ENCODE measurements at regions not wholly inside any gene's neighbourhood (a gene's known extent, or its start where the extent isn't known, plus 50 kb on each side); places are given as distances from the start of the nearest gene placed in this dataset.
A peak's percentile ranks its signal among the peaks of the same experiment; 100 is the strongest.

DNA sequence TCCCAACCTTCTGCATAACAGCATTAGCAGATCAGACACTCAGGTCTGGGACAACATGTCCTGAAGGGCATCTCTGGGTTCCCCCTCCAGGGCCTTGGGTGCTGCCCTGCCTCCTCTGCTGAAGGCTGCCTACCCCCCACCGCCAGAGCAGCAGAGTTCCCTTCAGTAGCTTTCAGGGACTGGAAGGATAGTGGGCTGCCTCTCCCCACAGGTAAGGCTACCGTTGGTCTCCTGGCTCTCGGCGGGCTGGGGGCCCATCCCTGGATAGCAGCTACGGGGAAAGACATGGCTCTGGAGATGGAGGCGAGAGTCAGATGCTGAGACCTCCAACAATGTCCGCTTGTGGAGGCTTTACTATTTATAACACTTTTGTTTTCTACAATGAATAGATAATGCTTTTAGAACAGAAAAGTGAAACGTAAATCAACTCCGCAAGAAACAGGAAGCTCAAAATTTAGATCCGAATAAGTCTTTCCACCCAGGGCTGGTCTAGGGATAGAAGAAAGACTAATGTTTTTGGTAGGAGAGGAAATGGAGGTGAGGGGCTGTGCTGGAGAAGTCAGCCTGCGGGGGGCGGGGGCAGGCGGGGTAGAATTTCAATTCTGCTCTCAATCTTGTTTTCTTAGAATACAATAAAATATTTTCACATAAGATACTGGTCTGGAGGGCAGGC is 58.4 kb downstream of the ARL4C start:
- no peaks in the 10 kb centered on the region for H3K9me3 ChIP-seq (ENCODE audit: control insufficient read depth in 2 of 2, insufficient read depth in 1 of 2, low read depth in 1 of 2, low read length in 1 of 2)
- no peak overlapping the region for H3K4me3 ChIP-seq (ENCODE audit: low read depth in 1 of 2, low read length in 2 of 2)
- H3K4me1 ChIP-seq (ENCODE audit: control insufficient read depth in 2 of 2, insufficient read depth in 2 of 2, low read length in 1 of 2), result peaks cover 0 to 11% of the 10 kb centered on the region in 2 donors
- no peak overlapping the region for H3K27ac ChIP-seq (ENCODE audit: low read depth in 2 of 2, low read length in 1 of 2)
- H3K27me3 ChIP-seq (ENCODE audit: control insufficient read depth in 1 of 2, insufficient read depth in 2 of 2, low read length in 2 of 2), result no peaks in the 10 kb centered on the region
- WGBS, 2 donors, result 62% methylated on average over 13 of the region's 13 CpGs
- H3K36me3 ChIP-seq (ENCODE audit: control insufficient read depth in 2 of 2, insufficient read depth in 2 of 2, low read length in 1 of 2), result no peaks in the 10 kb centered on the region

DNA sequence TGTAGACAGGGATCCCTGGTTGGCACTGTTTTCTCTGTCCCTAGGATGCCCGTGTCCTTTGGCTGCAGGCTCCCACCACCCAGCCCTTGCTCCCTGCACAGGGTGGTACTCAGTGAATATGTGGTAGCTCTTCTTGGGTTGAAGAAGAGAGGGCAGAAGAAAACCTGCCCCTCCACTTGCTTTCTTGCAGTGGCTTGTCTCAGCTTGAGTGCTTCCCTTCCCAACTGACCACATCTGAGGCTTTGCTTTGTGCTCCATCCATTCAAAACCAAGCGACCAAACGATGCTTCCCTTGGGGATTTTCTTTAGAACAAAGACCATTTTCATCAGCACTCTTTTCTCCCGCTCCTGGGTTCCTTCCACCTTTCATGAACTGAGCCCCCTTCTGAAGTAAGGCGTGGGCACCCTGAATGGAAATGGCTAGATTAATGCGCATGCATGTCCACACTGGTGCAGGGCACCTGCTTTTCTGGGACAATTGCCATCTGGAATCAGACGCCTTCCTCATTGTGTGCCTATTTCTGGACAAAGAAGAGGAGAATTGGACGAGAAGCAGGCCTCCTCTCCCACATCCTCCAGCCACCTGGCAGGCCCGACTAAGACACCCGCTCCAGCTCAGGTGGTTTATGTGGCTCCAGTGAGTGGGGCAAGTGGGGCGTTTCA is 59.1 kb downstream of the ARL4C start:
- Histone ChIP-seq H3K36me3 (ENCODE audit: control insufficient read depth in 2 of 2, insufficient read depth in 2 of 2, low read length in 1 of 2) (no peaks in the 10 kb centered on the region), H3K27ac (ENCODE audit: low read depth in 2 of 2, low read length in 1 of 2) (no peak overlapping the region), H3K4me3 (ENCODE audit: low read depth in 1 of 2, low read length in 2 of 2) (no peak overlapping the region), H3K27me3 (ENCODE audit: control insufficient read depth in 1 of 2, insufficient read depth in 2 of 2, low read length in 2 of 2) (no peaks in the 10 kb centered on the region), H3K9me3 (ENCODE audit: control insufficient read depth in 2 of 2, insufficient read depth in 1 of 2, low read depth in 1 of 2, low read length in 1 of 2) (no peaks in the 10 kb centered on the region), H3K4me1 (ENCODE audit: control insufficient read depth in 2 of 2, insufficient read depth in 2 of 2, low read length in 1 of 2) (peaks cover 0 to 11% of the 10 kb centered on the region in 2 donors)
- WGBS, 2 donors, result 43 to 62% methylated on average over 11 of the region's 11 CpGs

DNA sequence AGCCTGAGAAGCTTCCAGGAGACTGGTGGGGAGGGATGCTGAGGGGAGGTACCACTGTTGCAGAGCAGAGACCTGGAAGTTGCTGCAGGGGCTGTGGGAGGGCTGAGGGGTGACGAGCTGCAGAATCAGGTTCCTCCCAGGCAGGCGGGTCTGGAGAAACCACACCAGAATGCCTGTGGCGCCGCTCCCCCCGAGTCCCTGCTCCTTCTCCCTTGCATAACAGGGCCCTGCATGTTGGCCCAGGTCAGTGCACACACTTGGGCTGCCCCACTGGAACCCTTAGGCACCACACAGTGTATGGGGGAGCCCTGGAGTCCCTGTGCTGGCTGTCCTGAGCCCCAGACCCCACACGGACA is 60.4 kb downstream of the ARL4C start:
- Histone ChIP-seq H3K36me3 (ENCODE audit: control insufficient read depth in 2 of 2, insufficient read depth in 2 of 2, low read length in 1 of 2) (no peaks in the 10 kb centered on the region), H3K4me3 (ENCODE audit: low read depth in 1 of 2, low read length in 2 of 2) (no peak overlapping the region), H3K27me3 (ENCODE audit: control insufficient read depth in 1 of 2, insufficient read depth in 2 of 2, low read length in 2 of 2) (no peaks in the 10 kb centered on the region), H3K27ac (ENCODE audit: low read depth in 2 of 2, low read length in 1 of 2) (no peak overlapping the region), H3K4me1 (ENCODE audit: control insufficient read depth in 2 of 2, insufficient read depth in 2 of 2, low read length in 1 of 2) (peaks cover 0 to 11% of the 10 kb centered on the region in 2 donors), H3K9me3 (ENCODE audit: control insufficient read depth in 2 of 2, insufficient read depth in 1 of 2, low read depth in 1 of 2, low read length in 1 of 2) (no peaks in the 10 kb centered on the region)
- 87 to 92% methylated on average over 6 of the region's 6 CpGs for WGBS, 2 donors

DNA sequence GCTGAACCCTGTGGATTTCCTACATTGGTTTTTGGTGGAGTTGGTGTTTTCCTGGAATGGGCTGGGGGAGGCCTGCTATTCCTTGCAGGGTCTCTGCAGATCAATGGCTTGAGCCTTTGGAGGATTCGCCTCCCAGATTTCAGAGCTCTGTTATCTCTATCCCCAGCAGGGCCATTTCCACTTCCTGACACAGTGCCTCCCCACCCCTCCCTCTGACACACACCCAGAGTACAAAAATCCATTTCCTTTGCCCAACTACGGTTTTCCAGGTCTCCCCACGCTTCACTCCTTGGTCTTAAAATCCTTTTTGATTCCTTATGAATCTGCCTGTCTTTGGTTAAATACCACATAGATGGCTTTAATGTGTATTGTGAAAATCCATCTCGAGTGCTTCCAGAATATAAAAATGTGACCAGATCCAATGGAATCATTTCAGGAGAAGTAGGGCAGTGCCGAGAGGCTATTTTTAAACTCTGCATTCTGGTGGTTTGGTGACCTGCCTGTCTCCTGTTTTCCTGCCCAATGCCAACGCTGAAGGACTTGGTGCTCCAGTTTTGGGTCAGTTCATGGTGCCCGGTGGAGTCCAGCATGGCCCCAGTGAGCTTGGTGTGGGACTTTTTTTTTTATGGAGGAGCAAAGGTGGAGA is 60.9 kb downstream of the ARL4C start:
- Histone ChIP-seq H3K4me3 (ENCODE audit: low read depth in 1 of 2, low read length in 2 of 2) (no peak overlapping the region), H3K4me1 (ENCODE audit: control insufficient read depth in 2 of 2, insufficient read depth in 2 of 2, low read length in 1 of 2) (peaks cover 0 to 11% of the 10 kb centered on the region in 2 donors), H3K9me3 (ENCODE audit: control insufficient read depth in 2 of 2, insufficient read depth in 1 of 2, low read depth in 1 of 2, low read length in 1 of 2) (no peaks in the 10 kb centered on the region), H3K27ac (ENCODE audit: low read depth in 2 of 2, low read length in 1 of 2) (peak overlapping the region in 1 of 2 donors; percentile 36), H3K27me3 (ENCODE audit: control insufficient read depth in 1 of 2, insufficient read depth in 2 of 2, low read length in 2 of 2) (no peaks in the 10 kb centered on the region), H3K36me3 (ENCODE audit: control insufficient read depth in 2 of 2, insufficient read depth in 2 of 2, low read length in 1 of 2) (no peaks in the 10 kb centered on the region)
- WGBS, 2 donors, result 62 to 72% methylated on average over 7 of the region's 7 CpGs

DNA sequence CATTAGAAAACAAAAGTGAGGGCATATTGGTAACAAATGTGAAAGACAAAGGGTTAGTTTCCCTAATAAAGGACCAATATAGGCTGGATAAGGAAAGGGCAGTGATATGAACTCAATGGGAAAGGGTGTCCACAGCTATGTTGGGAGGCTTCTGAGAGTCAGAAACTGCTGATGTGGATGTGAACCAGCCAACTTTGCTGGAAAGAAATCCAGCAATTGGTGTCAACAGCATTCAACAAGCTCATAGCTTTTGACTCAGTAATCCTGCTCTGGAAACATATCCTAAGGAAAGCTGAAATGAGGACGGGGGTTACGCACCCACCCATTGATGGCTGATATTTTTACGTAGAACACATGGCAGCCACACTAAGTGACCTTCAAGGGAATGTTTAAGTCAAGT is 63.7 kb downstream of the ARL4C start:
- H3K9me3 ChIP-seq (ENCODE audit: control insufficient read depth in 2 of 2, insufficient read depth in 1 of 2, low read depth in 1 of 2, low read length in 1 of 2), result peaks cover 0 to 2% of the 10 kb centered on the region in 2 donors
- 47 to 53% methylated on average over 3 of the region's 3 CpGs for WGBS, 2 donors
- no peaks in the 10 kb centered on the region for H3K27me3 ChIP-seq (ENCODE audit: control insufficient read depth in 1 of 2, insufficient read depth in 2 of 2, low read length in 2 of 2)
- no peaks in the 10 kb centered on the region for H3K36me3 ChIP-seq (ENCODE audit: control insufficient read depth in 2 of 2, insufficient read depth in 2 of 2, low read length in 1 of 2)
- H3K27ac ChIP-seq (ENCODE audit: low read depth in 2 of 2, low read length in 1 of 2), result no peak overlapping the region
- H3K4me1 ChIP-seq (ENCODE audit: control insufficient read depth in 2 of 2, insufficient read depth in 2 of 2, low read length in 1 of 2), result peaks cover 0 to 8% of the 10 kb centered on the region in 2 donors
- H3K4me3 ChIP-seq (ENCODE audit: low read depth in 1 of 2, low read length in 2 of 2), result no peak overlapping the region

DNA sequence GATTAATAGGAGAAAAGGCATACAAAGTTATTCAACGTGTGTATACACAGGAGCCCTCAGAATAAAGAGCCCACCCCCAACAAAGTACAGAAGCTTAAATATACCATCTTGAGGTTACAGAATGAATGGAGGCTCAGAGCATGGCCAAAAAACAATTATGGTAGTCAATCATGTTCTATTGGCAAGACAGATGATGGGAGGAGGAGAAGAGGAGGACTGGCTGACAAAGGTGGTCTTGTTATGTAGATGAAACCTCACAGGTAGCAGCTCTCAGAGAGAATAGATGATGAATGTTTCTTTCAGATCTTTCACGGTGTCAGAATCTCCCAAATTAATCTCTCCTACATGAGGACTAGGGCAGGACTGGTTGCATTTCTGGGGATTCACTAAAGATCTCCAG is 66.0 kb downstream of the ARL4C start:
- H3K9me3 ChIP-seq (ENCODE audit: control insufficient read depth in 2 of 2, insufficient read depth in 1 of 2, low read depth in 1 of 2, low read length in 1 of 2), result peaks cover 0 to 2% of the 10 kb centered on the region in 2 donors
- H3K27me3 ChIP-seq (ENCODE audit: control insufficient read depth in 1 of 2, insufficient read depth in 2 of 2, low read length in 2 of 2), result no peaks in the 10 kb centered on the region
- H3K36me3 ChIP-seq (ENCODE audit: control insufficient read depth in 2 of 2, insufficient read depth in 2 of 2, low read length in 1 of 2), result no peaks in the 10 kb centered on the region
- peaks cover 0 to 1% of the 10 kb centered on the region in 2 donors for H3K4me1 ChIP-seq (ENCODE audit: control insufficient read depth in 2 of 2, insufficient read depth in 2 of 2, low read length in 1 of 2)
- WGBS, 2 donors, result 80 to 89% methylated on average over 2 of the region's 2 CpGs
- no peak overlapping the region for H3K4me3 ChIP-seq (ENCODE audit: low read depth in 1 of 2, low read length in 2 of 2)
- H3K27ac ChIP-seq (ENCODE audit: low read depth in 2 of 2, low read length in 1 of 2), result no peak overlapping the region

DNA sequence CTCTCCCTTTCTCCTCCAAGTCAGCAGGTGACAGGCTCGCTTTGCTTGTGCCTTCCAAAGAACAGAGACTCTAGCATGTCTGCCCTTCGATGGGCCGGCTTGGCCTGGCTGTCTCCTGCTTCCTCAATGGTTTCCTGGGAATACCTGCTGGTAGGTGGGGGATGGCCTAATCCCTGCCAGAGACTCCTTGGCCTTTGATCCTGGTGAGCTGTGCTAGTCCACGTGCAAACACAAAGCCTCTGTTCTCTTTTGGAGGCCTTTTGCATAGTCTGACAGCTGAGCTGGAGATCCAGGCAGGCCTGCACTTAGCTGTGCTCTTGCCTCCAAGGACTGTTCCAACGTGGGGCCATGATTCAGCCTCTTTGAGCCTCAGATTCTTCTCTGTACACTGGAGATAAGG is 67.6 kb downstream of the ARL4C start:
- peaks cover 0 to 7% of the 10 kb centered on the region in 2 donors for H3K4me1 ChIP-seq (ENCODE audit: control insufficient read depth in 2 of 2, insufficient read depth in 2 of 2, low read length in 1 of 2)
- H3K36me3 ChIP-seq (ENCODE audit: control insufficient read depth in 2 of 2, insufficient read depth in 2 of 2, low read length in 1 of 2), result no peaks in the 10 kb centered on the region
- H3K9me3 ChIP-seq (ENCODE audit: control insufficient read depth in 2 of 2, insufficient read depth in 1 of 2, low read depth in 1 of 2, low read length in 1 of 2), result peaks cover 0 to 2% of the 10 kb centered on the region in 2 donors
- no peak overlapping the region for H3K27ac ChIP-seq (ENCODE audit: low read depth in 2 of 2, low read length in 1 of 2)
- no peaks in the 10 kb centered on the region for H3K27me3 ChIP-seq (ENCODE audit: control insufficient read depth in 1 of 2, insufficient read depth in 2 of 2, low read length in 2 of 2)
- 79 to 86% methylated on average over 5 of the region's 5 CpGs for WGBS, 2 donors
- no peak overlapping the region for H3K4me3 ChIP-seq (ENCODE audit: low read depth in 1 of 2, low read length in 2 of 2)

DNA sequence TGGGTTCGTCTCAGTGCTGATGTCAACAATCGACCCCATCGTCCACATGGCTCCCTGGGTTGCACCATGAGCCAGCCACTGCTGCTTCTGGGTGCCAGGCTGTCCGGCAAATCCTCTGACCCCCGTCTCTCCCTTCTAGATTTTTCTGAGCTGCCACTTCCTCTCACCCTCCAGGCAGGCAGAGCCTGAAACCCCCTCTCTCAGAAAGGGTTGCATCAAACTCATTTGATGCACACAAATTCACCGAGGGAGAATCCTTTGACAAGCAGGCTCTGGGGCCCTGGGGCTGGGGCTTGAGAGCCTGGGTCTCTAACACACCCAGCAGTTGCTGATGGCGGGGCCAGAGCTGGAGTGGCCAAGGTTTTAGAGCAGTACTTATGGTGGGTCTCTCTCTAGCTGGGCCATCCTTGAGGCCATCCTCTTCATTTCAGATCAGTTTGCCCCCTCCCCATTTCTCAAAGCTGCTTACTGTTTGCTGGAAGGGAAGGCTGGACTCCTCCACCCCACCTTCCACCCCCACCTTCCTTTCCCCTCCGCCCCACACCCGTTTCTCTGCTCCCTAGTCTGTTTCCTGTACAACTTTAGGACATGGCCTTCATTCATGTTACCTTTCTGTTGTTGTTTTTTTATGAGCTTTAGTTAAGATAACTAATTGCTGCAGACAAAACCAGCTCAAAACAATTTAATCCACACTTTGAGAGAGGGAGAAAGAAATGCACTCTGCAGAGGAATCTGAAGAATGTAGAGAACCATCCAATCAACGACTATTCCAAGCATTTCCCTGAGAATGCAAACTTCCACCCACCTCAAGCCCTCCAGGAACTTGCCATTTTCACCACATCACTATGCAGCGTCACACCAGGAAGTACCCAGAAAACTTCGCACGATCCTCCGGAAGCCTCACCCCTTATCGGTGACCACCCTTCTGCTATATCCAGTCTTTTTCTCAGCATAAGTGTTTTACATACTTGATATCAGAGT is 69.5 kb downstream of the ARL4C start:
- Histone ChIP-seq H3K36me3 (ENCODE audit: control insufficient read depth in 2 of 2, insufficient read depth in 2 of 2, low read length in 1 of 2) (no peaks in the 10 kb centered on the region), H3K27me3 (ENCODE audit: control insufficient read depth in 1 of 2, insufficient read depth in 2 of 2, low read length in 2 of 2) (no peaks in the 10 kb centered on the region), H3K27ac (ENCODE audit: low read depth in 2 of 2, low read length in 1 of 2) (no peak overlapping the region), H3K4me3 (ENCODE audit: low read depth in 1 of 2, low read length in 2 of 2) (no peak overlapping the region), H3K4me1 (ENCODE audit: control insufficient read depth in 2 of 2, insufficient read depth in 2 of 2, low read length in 1 of 2) (peaks cover 0 to 7% of the 10 kb centered on the region in 2 donors), H3K9me3 (ENCODE audit: control insufficient read depth in 2 of 2, insufficient read depth in 1 of 2, low read depth in 1 of 2, low read length in 1 of 2) (peaks cover 0 to 2% of the 10 kb centered on the region in 2 donors)
- 65 to 73% methylated on average over 15 of the region's 15 CpGs for WGBS, 2 donors

DNA sequence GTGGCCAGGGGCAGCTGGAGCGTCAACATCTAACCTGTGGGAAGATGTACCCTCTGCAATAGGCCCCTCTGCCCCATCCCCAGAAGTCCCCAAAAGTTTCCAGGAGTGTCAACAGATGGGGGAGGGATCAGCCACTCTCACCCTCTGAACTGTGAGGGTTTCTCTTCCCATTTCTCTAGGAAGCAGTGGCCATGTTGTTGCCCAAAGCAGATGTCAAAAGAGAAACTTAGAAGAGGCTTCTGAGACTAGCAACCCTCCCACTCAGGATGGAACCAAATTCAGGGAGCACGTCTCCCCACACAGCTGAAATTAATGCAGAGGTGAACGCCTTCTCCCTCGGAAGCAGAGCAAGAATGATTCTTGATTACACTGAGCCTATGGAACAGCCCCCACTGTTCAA is 70.3 kb downstream of the ARL4C start:
- peak overlapping the region; percentile 26 to 69 for H3K27ac ChIP-seq (ENCODE audit: low read depth in 2 of 2, low read length in 1 of 2)
- peaks cover 0 to 9% of the 10 kb centered on the region in 2 donors for H3K4me1 ChIP-seq (ENCODE audit: control insufficient read depth in 2 of 2, insufficient read depth in 2 of 2, low read length in 1 of 2)

More for the DNA sequence above, 70.3 kb downstream of the ARL4C start:
- H3K36me3 ChIP-seq (ENCODE audit: control insufficient read depth in 2 of 2, insufficient read depth in 2 of 2, low read length in 1 of 2), result no peaks in the 10 kb centered on the region
- no peaks in the 10 kb centered on the region for H3K27me3 ChIP-seq (ENCODE audit: control insufficient read depth in 1 of 2, insufficient read depth in 2 of 2, low read length in 2 of 2)
- H3K4me3 ChIP-seq (ENCODE audit: low read depth in 1 of 2, low read length in 2 of 2), result no peak overlapping the region
- 82 to 89% methylated on average over 4 of the region's 4 CpGs for WGBS, 2 donors
- peaks cover 0 to 2% of the 10 kb centered on the region in 2 donors for H3K9me3 ChIP-seq (ENCODE audit: control insufficient read depth in 2 of 2, insufficient read depth in 1 of 2, low read depth in 1 of 2, low read length in 1 of 2)

All from esophagus (tissue), 2 donors.